Hematopoietic multipotent progenitor cell treated with erythropoietin and hydrocortisone succinate and interleukin-3 and kit ligand, for 17 days (in vitro differentiated cells): ENCODE measurements at regions not wholly inside any gene's neighbourhood (a gene's known extent, or its start where the extent isn't known, plus 50 kb on each side); places are given as distances from the start of the nearest gene placed in this dataset.
"Not testable (repeated sequence)": the region's sequence is repeated elsewhere in the genome, so short reads cannot be mapped to it uniquely, and the experiment has no call there.

Experiments used
- DNase-seq: peaks from one replicate; pipeline ENCODE4 v3.0.0-alpha.2; 2015; ENCODE audit warnings: low spot score

GRCh38 chr3:59502806-59503205, 453.0 kb upstream of the CFAP20DC start:
- no peak for DNase-seq

- no peak for DNase-seq
These were observed 450.1 kb upstream of the CFAP20DC start for GRCh38 chr3:59499954-59500353.

- DNase-seq: no peak
These were observed 449.2 kb upstream of the CFAP20DC start for GRCh38 chr3:59499000-59499399.

- DNase-seq: no peak
These were observed 446.4 kb upstream of the CFAP20DC start for GRCh38 chr3:59496250-59496649.

GRCh38 chr3:59494969-59495368, 445.1 kb upstream of the CFAP20DC start:
- DNase-seq: not testable (repeated sequence)

- no peak for DNase-seq
These were observed 436.7 kb upstream of the CFAP20DC start for GRCh38 chr3:59486520-59486919.

GRCh38 chr3:59483191-59483590, 433.4 kb upstream of the CFAP20DC start:
- DNase-seq: no peak

GRCh38 chr3:59482684-59483083, 432.9 kb upstream of the CFAP20DC start:
- DNase-seq: no peak

GRCh38 chr3:59481776-59482400, 432.1 kb upstream of the CFAP20DC start:
- no peak for DNase-seq

- DNase-seq: no peak
These were observed 430.7 kb upstream of the CFAP20DC start for GRCh38 chr3:59480486-59480995.

GRCh38 chr3:59473636-59474035, 423.8 kb upstream of the CFAP20DC start:
- no peak for DNase-seq

- DNase-seq: no peak
These were observed 422.7 kb upstream of the CFAP20DC start for GRCh38 chr3:59472541-59472940.

- DNase-seq: no peak
These were observed 420.3 kb upstream of the CFAP20DC start for GRCh38 chr3:59469948-59470723.

- no peak for DNase-seq
These were observed 417.7 kb upstream of the CFAP20DC start for GRCh38 chr3:59467476-59467875.

- DNase-seq: no peak
These were observed 414.4 kb upstream of the CFAP20DC start for GRCh38 chr3:59464187-59464586.

- no peak for DNase-seq
These were observed 413.4 kb upstream of the CFAP20DC start for GRCh38 chr3:59463253-59463652.

- no peak for DNase-seq
These were observed 410.2 kb upstream of the CFAP20DC start for GRCh38 chr3:59460068-59460467.

- no peak for DNase-seq
These were observed 407.1 kb upstream of the CFAP20DC start for GRCh38 chr3:59456852-59457485.

- DNase-seq: no peak
These were observed 402.2 kb upstream of the CFAP20DC start for GRCh38 chr3:59451800-59452746.

- no peak for DNase-seq
These were observed 401.3 kb upstream of the CFAP20DC start for GRCh38 chr3:59450946-59451763.

- DNase-seq: no peak
These were observed 400.6 kb upstream of the CFAP20DC start for GRCh38 chr3:59450437-59450836.
